SU-DHL-6 (cell line): ENCODE measurements at regions not wholly inside any gene's neighbourhood (a gene's known extent, or its start where the extent isn't known, plus 50 kb on each side); places are given as distances from the start of the nearest gene placed in this dataset.

Source experiments
- H2AFZ ChIP-seq: fragments of 200-600 bp; sonication (generic); 2 replicates; pipeline ENCODE4 v1.6.1; 2014; ENCODE audit warnings: low read depth, mild to moderate bottlenecking, moderate library complexity, mixed read lengths, antibody characterized with exemption, low read length; ENCODE audit not compliant: severe bottlenecking
- H3F3A ChIP-seq: fragments of 200-600 bp; shearing (Covaris generic); 2 replicates; pipeline ENCODE4 v1.6.0; 2016; ENCODE audit warnings: antibody characterized with exemption, mild to moderate bottlenecking; ENCODE audit not compliant: insufficient read depth
- H3K27ac ChIP-seq: fragments of 200-600 bp; sonication (generic); 2 replicates; pipeline ENCODE4 v1.5.1; 2016; ENCODE audit warnings: low read depth, mild to moderate bottlenecking, low read length, moderate library complexity, mixed read lengths
- H3K27me3 ChIP-seq: fragments of 200-600 bp; sonication (generic), shearing (Covaris generic); 2 replicates; pipeline ENCODE4 v1.6.0; 2014; ENCODE audit warnings: mild to moderate bottlenecking, low read length
- H3K36me3 ChIP-seq: fragments of 200-600 bp; sonication (generic); 2 replicates; pipeline ENCODE4 v1.6.1; 2014; ENCODE audit warnings: mild to moderate bottlenecking, low read length, mixed read lengths
- H3K4me2 ChIP-seq: fragments of 300-600, 200-600 bp; shearing (Covaris generic), sonication (generic); 2 replicates; pipeline ENCODE4 v1.6.0; 2014; ENCODE audit warnings: low read length, low read depth, mild to moderate bottlenecking; ENCODE audit not compliant: poor library complexity, severe bottlenecking
- H3K4me3 ChIP-seq: fragments of 200-600 bp; sonication (generic); 2 replicates; pipeline ENCODE4 v1.5.1; 2014; ENCODE audit warnings: antibody characterized with exemption, low read length, mild to moderate bottlenecking, mixed read lengths; ENCODE audit not compliant: insufficient read depth, poor library complexity, severe bottlenecking
- H3K79me2 ChIP-seq: fragments of 200-600 bp; sonication (generic); 2 replicates; pipeline ENCODE4 v1.6.1; 2014; ENCODE audit warnings: mild to moderate bottlenecking, low read length, moderate library complexity; ENCODE audit not compliant: insufficient read depth
- H3K9ac ChIP-seq: fragments of 200-600 bp; sonication (generic); 2 replicates; pipeline ENCODE4 v1.7.0; 2014; ENCODE audit warnings: mild to moderate bottlenecking, low read length
- H3K9me2 ChIP-seq: fragments of 200-600 bp; sonication (generic); replicated peaks from 2 replicates; pipeline ENCODE4 v1.6.1; 2014; ENCODE audit warnings: low read length; ENCODE audit not compliant: insufficient read depth
- H3K9me3 ChIP-seq: fragments of 200-600 bp; sonication (generic); 2 replicates; pipeline ENCODE4 v1.6.1; 2014; ENCODE audit warnings: low read length, mixed read lengths; ENCODE audit not compliant: insufficient read depth
- H4K20me1 ChIP-seq: fragments of 200-600 bp; sonication (generic); 2 replicates; pipeline ENCODE4 v1.6.1; 2014; ENCODE audit warnings: low read depth, mild to moderate bottlenecking, antibody characterized with exemption, low read length, moderate library complexity, mixed read lengths
- EZH2phosphoT487 ChIP-seq: fragments of 200-600 bp; sonication (generic), shearing (Covaris generic); conservative IDR thresholded peaks from 2 replicates; pipeline ENCODE4 v1.6.1; 2018; ENCODE audit warnings: mild to moderate bottlenecking, antibody characterized with exemption, low read length, moderate library complexity, mixed read lengths
- TF ChIP-seq, protein P1 (sequence below): fragments of 200-600 bp; sonication (generic); IDR thresholded peaks from one replicate; pipeline ENCODE4 v1.5.1; 2017; ENCODE audit warnings: antibody characterized with exemption, mild to moderate bottlenecking, low read length, moderate library complexity; ENCODE audit not compliant: insufficient read depth, poor library complexity, severe bottlenecking

DNA sequence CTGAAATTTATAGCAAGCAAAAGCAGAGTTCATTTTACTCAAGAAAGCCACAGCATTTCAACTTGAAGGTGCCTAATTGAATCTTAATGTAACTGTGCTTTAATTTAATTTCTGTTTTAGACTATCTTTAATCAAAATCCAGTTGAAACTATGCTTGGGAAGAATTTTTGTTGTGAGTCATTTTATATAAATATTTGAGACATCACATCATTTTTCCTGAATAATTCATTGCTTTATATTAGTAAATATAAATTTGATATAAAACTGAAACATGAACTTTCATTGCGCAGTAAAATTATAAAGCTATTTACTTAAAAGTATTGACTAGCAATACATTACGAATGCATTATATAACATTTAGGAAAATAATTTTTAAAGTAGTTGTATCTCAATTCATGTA is 1937.1 kb upstream of the CDH9 start:
- Histone ChIP-seq H3K27ac (no peak overlapping the region), H3K79me2 (no peaks in the 10 kb centered on the region), H3F3A (no peaks in the 10 kb centered on the region), H3K9me3 (no peaks in the 10 kb centered on the region), H4K20me1 (no peaks in the 10 kb centered on the region), H3K9ac (no peak overlapping the region), H3K9me2 (no peaks in the 10 kb centered on the region), H2AFZ (no peak overlapping the region), H3K36me3 (no peaks in the 10 kb centered on the region), H3K4me2 (no peak overlapping the region), H3K27me3 (no peaks in the 10 kb centered on the region), H3K4me3 (no peak overlapping the region)
- TF ChIP-seq EZH2phosphoT487: no peak

DNA sequence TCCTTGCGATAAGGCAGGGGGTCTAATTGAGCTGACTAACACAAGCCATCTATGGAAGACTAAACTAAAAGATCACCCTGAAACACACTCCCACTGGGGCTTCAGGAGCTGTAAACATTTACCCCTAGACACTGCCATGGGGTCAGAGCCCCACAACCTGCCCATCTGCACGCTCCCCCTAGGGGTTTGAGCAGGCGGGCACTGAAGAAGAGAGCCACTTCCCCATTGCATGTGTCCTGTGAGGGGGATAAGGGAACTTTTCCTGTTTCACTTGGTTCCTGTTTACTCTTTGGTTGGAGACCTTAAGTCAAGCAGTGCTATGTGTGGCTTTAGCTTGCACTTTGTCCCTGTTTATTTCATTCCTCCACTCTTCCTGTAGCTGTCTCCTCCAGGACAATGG is 1929.5 kb upstream of the CDH9 start:
- Histone ChIP-seq H3K9me2 (no peaks in the 10 kb centered on the region), H3K79me2 (no peaks in the 10 kb centered on the region), H3K9ac (no peak overlapping the region), H3K4me3 (no peak overlapping the region), H3F3A (no peaks in the 10 kb centered on the region), H3K9me3 (no peaks in the 10 kb centered on the region), H2AFZ (no peak overlapping the region), H4K20me1 (no peaks in the 10 kb centered on the region), H3K36me3 (no peaks in the 10 kb centered on the region), H3K27me3 (no peaks in the 10 kb centered on the region), H3K27ac (no peak overlapping the region), H3K4me2 (no peak overlapping the region)
- TF ChIP-seq, protein P1, sequence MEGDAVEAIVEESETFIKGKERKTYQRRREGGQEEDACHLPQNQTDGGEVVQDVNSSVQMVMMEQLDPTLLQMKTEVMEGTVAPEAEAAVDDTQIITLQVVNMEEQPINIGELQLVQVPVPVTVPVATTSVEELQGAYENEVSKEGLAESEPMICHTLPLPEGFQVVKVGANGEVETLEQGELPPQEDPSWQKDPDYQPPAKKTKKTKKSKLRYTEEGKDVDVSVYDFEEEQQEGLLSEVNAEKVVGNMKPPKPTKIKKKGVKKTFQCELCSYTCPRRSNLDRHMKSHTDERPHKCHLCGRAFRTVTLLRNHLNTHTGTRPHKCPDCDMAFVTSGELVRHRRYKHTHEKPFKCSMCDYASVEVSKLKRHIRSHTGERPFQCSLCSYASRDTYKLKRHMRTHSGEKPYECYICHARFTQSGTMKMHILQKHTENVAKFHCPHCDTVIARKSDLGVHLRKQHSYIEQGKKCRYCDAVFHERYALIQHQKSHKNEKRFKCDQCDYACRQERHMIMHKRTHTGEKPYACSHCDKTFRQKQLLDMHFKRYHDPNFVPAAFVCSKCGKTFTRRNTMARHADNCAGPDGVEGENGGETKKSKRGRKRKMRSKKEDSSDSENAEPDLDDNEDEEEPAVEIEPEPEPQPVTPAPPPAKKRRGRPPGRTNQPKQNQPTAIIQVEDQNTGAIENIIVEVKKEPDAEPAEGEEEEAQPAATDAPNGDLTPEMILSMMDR: no peak
- no peak for TF ChIP-seq EZH2phosphoT487

DNA sequence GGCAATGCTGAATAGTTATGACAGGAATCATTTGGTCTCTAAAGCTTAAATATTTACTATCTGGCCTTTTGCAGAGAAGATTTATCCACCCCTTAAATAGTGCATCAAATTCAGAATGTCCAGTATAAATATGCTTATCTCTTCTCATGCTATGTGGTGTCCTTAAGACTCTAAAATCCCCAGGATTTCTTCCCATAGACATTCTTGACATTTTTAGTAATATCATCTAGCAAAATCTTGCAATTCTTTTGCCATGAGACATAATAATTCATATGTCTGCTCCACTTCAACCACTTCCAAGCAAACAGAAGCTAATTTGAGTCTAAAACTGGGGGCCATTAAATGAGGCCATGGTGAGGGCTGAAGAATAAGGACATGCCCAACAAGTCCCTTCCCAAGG is 1923.4 kb upstream of the CDH9 start:
- no peaks in the 10 kb centered on the region for H4K20me1 ChIP-seq
- H2AFZ ChIP-seq: no peak overlapping the region
- no peaks in the 10 kb centered on the region for H3F3A ChIP-seq
- no peaks in the 10 kb centered on the region for H3K79me2 ChIP-seq
- H3K27ac ChIP-seq: no peak overlapping the region
- no peaks in the 10 kb centered on the region for H3K9me3 ChIP-seq
- H3K9me2 ChIP-seq: no peaks in the 10 kb centered on the region
- H3K4me2 ChIP-seq: no peak overlapping the region
- H3K36me3 ChIP-seq: no peaks in the 10 kb centered on the region
- H3K4me3 ChIP-seq: no peak overlapping the region
- no peak overlapping the region for H3K9ac ChIP-seq
- TF ChIP-seq, protein P1: no peak
- no peak for TF ChIP-seq EZH2phosphoT487
- H3K27me3 ChIP-seq: no peaks in the 10 kb centered on the region

DNA sequence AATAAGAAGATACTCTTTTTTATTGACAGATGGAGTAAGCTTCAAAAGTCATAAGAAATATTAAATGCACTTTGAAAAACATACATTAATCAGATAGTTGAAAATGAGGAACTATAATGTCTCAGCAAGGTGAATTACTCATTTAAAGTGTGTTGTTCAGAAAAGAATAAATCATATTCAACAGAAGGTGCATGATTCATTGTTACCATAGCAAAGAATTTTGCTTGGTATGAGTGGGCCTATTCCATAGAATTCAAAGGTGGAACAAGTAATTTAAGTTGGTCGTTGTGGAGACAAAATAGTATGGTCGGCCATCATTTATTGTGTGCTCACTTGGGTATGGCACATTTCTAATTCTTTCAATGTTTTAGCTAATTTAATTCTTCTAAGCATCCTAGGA is 1920.2 kb upstream of the CDH9 start:
- H3F3A ChIP-seq: no peaks in the 10 kb centered on the region
- H3K9ac ChIP-seq: no peak overlapping the region
- H3K36me3 ChIP-seq: no peaks in the 10 kb centered on the region
- no peaks in the 10 kb centered on the region for H4K20me1 ChIP-seq
- H3K27me3 ChIP-seq: no peaks in the 10 kb centered on the region
- H3K79me2 ChIP-seq: no peaks in the 10 kb centered on the region
- no peak overlapping the region for H2AFZ ChIP-seq
- no peak overlapping the region for H3K4me2 ChIP-seq
- no peaks in the 10 kb centered on the region for H3K9me2 ChIP-seq
- no peaks in the 10 kb centered on the region for H3K9me3 ChIP-seq
- no peak overlapping the region for H3K27ac ChIP-seq
- TF ChIP-seq, protein P1: no peak
- TF ChIP-seq EZH2phosphoT487: no peak
- H3K4me3 ChIP-seq: no peak overlapping the region
